PC-9 (cell line): ENCODE measurements at regions not wholly inside any gene's neighbourhood (a gene's known extent, or its start where the extent isn't known, plus 50 kb on each side); places are given as distances from the start of the nearest gene placed in this dataset.

Source experiments
- BruUV-seq: library from RNA; stranded (reverse); fragments of 400-500 nt; replicated peaks from 2 replicates; lab custom pipeline; 2021; lab: Mats Ljungman, UMichigan
- CTCF ChIA-PET: fragments of 300-600 bp; sonication (Branson Sonifier 250); formaldehyde crosslinking; loops from one replicate; lab custom pipeline; 2022; ENCODE audit warnings: antibody characterized with exemption; lab: Charles Lee
- POLR2A ChIA-PET: fragments of 300-600 bp; sonication (Branson Sonifier 250); formaldehyde crosslinking; loops from one replicate; lab custom pipeline; 2022; ENCODE audit warnings: antibody characterized with exemption; ENCODE audit not compliant: unreplicated experiment; lab: Charles Lee
- DNase-seq, 2 experiments: peaks; one replicate each; pipeline versions ENCODE4 v3.0.0 to v3.0.0-alpha.2; 2015 to 2022; ENCODE audit warnings: mixed read lengths in 1 of 2
- H2AFZ ChIP-seq: fragments of 200-600 bp; sonication (generic); 2 replicates; pipeline ENCODE4 v1.8.1; 2017; ENCODE audit warnings: antibody characterized with exemption
- H3F3A ChIP-seq: fragments of 200-600 bp; sonication (generic); 2 replicates; pipeline ENCODE4 v1.8.1; 2017; ENCODE audit warnings: antibody characterized with exemption, mild to moderate bottlenecking, low read depth; ENCODE audit not compliant: insufficient read depth
- H3K27ac ChIP-seq: fragments of 200-600 bp; sonication (generic); 2 replicates; pipeline ENCODE4 v1.6.1; 2016; ENCODE audit warnings: mixed run types
- H3K27me3 ChIP-seq: fragments of 200-600 bp; sonication (generic); 2 replicates; pipeline ENCODE4 v1.6.1; 2016; ENCODE audit warnings: low read depth, mixed run types; ENCODE audit not compliant: insufficient read depth
- H3K36me3 ChIP-seq: fragments of 200-600 bp; sonication (generic); 2 replicates; pipeline ENCODE4 v1.6.1; 2016; ENCODE audit warnings: low read depth, mixed run types
- H3K4me1 ChIP-seq: fragments of 200-600 bp; sonication (generic); replicated peaks from 2 replicates; pipeline ENCODE4 v1.6.1; 2016; ENCODE audit warnings: mixed run types; ENCODE audit not compliant: insufficient read depth
- H3K4me2 ChIP-seq: fragments of 200-600 bp; sonication (generic); 2 replicates; pipeline ENCODE4 v1.6.1; 2017; ENCODE audit warnings: mixed run types
- H3K4me3 ChIP-seq: fragments of 200-600 bp; sonication (generic); 2 replicates; pipeline ENCODE4 v1.6.1; 2016; ENCODE audit warnings: mixed run types
- H3K79me2 ChIP-seq: fragments of 200-600 bp; sonication (generic); 2 replicates; pipeline ENCODE4 v1.6.1; 2017; ENCODE audit warnings: low read depth, mixed run types
- H3K9me2 ChIP-seq: fragments of 200-600 bp; sonication (generic); 2 replicates; pipeline ENCODE4 v1.8.1; 2017; ENCODE audit warnings: mild to moderate bottlenecking; ENCODE audit not compliant: insufficient read depth
- H3K9me3 ChIP-seq: fragments of 200-600 bp; sonication (generic); 2 replicates; pipeline ENCODE4 v1.8.1; 2016; ENCODE audit warnings: low read depth; ENCODE audit not compliant: insufficient read depth
- H4K20me1 ChIP-seq: fragments of 200-600 bp; sonication (generic); 2 replicates; pipeline ENCODE4 v1.8.1; 2017; ENCODE audit not compliant: insufficient read depth
- EZH2 ChIP-seq: fragments of 200-600 bp; sonication (generic); IDR thresholded peaks from 2 replicates; pipeline ENCODE4 v1.8.0; 2017; ENCODE audit warnings: antibody characterized with exemption, low read depth
- intact Hi-C: fragments of 100-400 bp; cut with micrococcal nuclease; formaldehyde crosslinking; loops from one replicate; pipeline ENCODE4 v1.10.0; 2022; ENCODE audit not compliant: unreplicated experiment
- TF ChIP-seq, protein P1 (sequence below): fragments of 200-600 bp; sonication (generic); conservative IDR thresholded peaks from 2 replicates; pipeline ENCODE4 v1.6.1; 2017; ENCODE audit warnings: mixed run types, antibody characterized with exemption, mild to moderate bottlenecking, moderate library complexity

DNA sequence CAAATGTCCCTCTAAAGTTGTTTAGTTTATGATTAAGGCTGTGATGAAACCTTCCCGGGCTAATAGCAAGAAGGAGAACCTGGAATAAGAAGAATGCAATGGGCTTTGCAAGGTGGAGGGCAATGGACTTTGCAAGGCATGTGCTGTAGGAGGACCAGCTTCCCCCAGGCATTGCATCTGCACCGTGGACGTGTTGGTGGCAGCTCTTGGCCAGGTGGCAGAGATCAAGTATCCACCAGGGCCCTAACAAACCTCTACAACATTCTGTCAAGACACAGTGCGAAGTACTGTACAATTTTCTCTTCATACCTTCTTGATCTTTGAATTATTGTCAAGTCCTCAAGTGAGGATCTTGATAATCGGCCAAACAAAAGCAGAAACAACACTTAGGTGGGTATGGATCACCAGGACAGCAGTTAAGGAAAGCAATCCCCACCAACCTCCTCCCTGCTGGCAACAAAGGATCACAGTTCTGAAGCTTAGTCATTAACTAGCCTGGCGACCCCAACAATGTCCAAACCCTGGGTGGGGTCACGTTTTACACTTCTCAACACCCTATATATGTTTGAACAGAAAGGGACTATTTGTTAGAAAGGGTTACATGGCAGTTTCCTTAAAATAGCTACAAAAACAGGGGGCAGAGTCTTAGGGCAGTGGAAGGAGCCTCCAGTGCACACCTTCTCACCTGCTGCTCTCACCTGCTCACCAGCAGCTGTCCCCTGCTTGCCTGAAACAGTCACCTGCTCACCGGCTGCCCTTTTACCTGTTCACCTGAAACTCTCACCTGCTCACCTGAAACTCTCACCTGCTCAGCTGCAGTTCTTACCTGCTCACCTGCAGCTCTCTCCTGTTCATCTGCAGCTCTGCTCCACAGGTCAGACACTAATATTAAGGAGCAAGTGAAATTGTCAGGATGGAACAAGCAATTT is 137.9 kb upstream of the LIPC start:
- peaks cover 18% of the 10 kb centered on the region for H3K4me1 ChIP-seq
- no peaks in the 10 kb centered on the region for H4K20me1 ChIP-seq
- TF ChIP-seq, protein P1, sequence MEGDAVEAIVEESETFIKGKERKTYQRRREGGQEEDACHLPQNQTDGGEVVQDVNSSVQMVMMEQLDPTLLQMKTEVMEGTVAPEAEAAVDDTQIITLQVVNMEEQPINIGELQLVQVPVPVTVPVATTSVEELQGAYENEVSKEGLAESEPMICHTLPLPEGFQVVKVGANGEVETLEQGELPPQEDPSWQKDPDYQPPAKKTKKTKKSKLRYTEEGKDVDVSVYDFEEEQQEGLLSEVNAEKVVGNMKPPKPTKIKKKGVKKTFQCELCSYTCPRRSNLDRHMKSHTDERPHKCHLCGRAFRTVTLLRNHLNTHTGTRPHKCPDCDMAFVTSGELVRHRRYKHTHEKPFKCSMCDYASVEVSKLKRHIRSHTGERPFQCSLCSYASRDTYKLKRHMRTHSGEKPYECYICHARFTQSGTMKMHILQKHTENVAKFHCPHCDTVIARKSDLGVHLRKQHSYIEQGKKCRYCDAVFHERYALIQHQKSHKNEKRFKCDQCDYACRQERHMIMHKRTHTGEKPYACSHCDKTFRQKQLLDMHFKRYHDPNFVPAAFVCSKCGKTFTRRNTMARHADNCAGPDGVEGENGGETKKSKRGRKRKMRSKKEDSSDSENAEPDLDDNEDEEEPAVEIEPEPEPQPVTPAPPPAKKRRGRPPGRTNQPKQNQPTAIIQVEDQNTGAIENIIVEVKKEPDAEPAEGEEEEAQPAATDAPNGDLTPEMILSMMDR: no peak
- no peak for TF ChIP-seq EZH2
- intact Hi-C loops: no loop called here
- no peaks in the 10 kb centered on the region for H3K9me2 ChIP-seq
- no peak overlapping the region for H2AFZ ChIP-seq
- BruUV-seq: no TSS peak
- peaks cover 7% of the 10 kb centered on the region for H3K9me3 ChIP-seq
- H3K79me2 ChIP-seq: no peaks in the 10 kb centered on the region
- peaks cover 6% of the 10 kb centered on the region; the same call in 1 of the 2 replicates for H3F3A ChIP-seq
- POLR2A ChIA-PET: interaction anchor here (0.6 kb wide), 1 partner anchor 71 kb away, joined by 3 read pairs; no protein-coding TSS in a partner anchor
- peak overlapping the region; percentile 47 for H3K4me2 ChIP-seq
- no peak overlapping the region for H3K4me3 ChIP-seq
- peak; percentile 14 to 66 for DNase-seq
- H3K36me3 ChIP-seq: no peaks in the 10 kb centered on the region
- CTCF ChIA-PET: interaction anchor here (0.7 kb wide), 1 partner anchor 457 kb away, joined by 8 read pairs; no protein-coding TSS in a partner anchor
- no peaks in the 10 kb centered on the region for H3K27me3 ChIP-seq
- H3K27ac ChIP-seq: peak overlapping the region; percentile 74

DNA sequence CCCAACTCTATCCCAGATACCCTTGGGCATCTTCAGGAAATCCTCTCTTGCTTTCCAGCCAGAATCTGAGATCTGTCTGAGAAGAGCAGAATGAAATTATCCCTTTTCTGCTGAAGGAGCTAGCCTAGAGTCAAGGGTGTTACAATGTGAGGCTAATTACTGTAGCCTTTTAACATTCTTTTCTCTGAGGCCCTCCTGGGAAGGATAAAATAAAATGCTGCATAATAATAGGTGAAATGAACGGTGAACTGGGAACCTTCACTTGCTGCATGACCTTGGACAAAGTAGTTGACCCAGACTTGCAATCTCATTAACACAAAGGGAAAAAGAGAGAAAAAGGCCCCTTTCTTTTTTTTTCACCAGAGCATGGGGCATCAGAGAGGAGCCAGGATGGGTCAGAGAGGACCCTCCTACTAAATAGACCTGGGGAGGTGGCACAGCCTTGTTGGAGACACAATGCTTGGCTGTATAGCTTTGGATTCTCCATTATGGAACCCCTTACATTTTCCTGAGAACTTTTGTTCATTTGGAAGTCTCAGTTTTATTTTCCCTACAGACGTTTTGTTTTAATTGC is 137.0 kb upstream of the LIPC start:
- POLR2A ChIA-PET: interaction anchor here (0.6 kb wide), 1 partner anchor 70 kb away, joined by 3 read pairs; no protein-coding TSS in a partner anchor
- Histone ChIP-seq H3K27ac (peak overlapping the region; percentile 74), H3F3A (peaks cover 6% of the 10 kb centered on the region; the same call in 1 of the 2 replicates), H4K20me1 (no peaks in the 10 kb centered on the region), H2AFZ (no peak overlapping the region), H3K4me1 (peaks cover 18% of the 10 kb centered on the region), H3K9me3 (peaks cover 7% of the 10 kb centered on the region), H3K36me3 (no peaks in the 10 kb centered on the region), H3K9me2 (no peaks in the 10 kb centered on the region), H3K79me2 (no peaks in the 10 kb centered on the region), H3K4me3 (no peak overlapping the region), H3K27me3 (no peaks in the 10 kb centered on the region), H3K4me2 (peak overlapping the region; percentile 47)
- TF ChIP-seq, protein P1: no peak
- no peak for TF ChIP-seq EZH2
- intact Hi-C loops: no loop called here
- no TSS peak for BruUV-seq
- no peak for DNase-seq
- CTCF ChIA-PET: interaction anchor here (0.6 kb wide), 1 partner anchor 34 kb away, joined by 5 read pairs; no protein-coding TSS in a partner anchor

DNA sequence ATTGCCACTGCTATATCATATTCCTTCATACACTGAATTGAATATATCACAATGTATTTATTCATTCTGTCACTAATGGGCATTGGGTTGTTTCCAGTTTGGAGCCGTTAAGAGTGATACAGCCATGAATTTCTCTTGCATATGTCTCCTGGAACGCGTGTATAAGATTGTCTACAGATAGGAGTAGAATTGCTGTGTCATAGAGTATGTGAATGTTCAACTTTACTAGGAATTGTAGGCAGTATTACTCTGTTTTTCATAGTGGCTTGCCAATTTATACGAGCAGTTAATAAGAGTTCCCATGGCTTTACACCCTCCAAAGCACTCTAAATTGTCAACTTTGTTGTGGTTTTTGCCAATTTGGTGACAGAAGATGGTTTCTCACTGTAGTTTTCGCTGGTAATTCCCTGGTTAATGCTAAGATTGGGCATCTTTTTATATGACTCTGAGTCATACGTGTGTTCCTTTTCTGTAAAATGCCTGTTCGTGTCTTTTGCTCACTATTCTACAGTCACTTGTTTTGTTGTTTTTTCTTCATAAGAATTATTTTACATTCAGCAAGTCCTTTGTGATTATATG is 136.1 kb upstream of the LIPC start:
- no peak overlapping the region for H3K27ac ChIP-seq
- H3K4me1 ChIP-seq: peaks cover 18% of the 10 kb centered on the region
- peaks cover 6% of the 10 kb centered on the region; the same call in 1 of the 2 replicates for H3F3A ChIP-seq
- no TSS peak for BruUV-seq
- ChIA-PET POLR2A (no interaction called here), CTCF (interaction anchor here (0.6 kb wide), 1 partner anchor 33 kb away, joined by 5 read pairs; no protein-coding TSS in a partner anchor)
- H4K20me1 ChIP-seq: no peaks in the 10 kb centered on the region
- no peak overlapping the region for H3K4me3 ChIP-seq
- H3K27me3 ChIP-seq: no peaks in the 10 kb centered on the region
- TF ChIP-seq, protein P1: no peak
- no peak for TF ChIP-seq EZH2
- peaks cover 7% of the 10 kb centered on the region for H3K9me3 ChIP-seq
- H3K79me2 ChIP-seq: no peaks in the 10 kb centered on the region
- no peak for DNase-seq
- no peaks in the 10 kb centered on the region for H3K36me3 ChIP-seq
- H3K9me2 ChIP-seq: no peaks in the 10 kb centered on the region
- intact Hi-C loops: no loop called here
- H2AFZ ChIP-seq: no peak overlapping the region
- H3K4me2 ChIP-seq: no peak overlapping the region
